ENCODE measurements at regions not wholly inside any gene's neighbourhood (a gene's known extent, or its start where the extent isn't known, plus 50 kb on each side); places are given as distances from the start of the nearest gene placed in this dataset.

- ChIA-PET POLR2A (ENCODE audit: unreplicated experiment) (no interaction called here), CTCF (no interaction called here)
- TF ChIP-seq EZH2 (IDR thresholded peaks at IDR 0.05; ENCODE audit: low read depth) (no peak), CTCF (conservative IDR thresholded peaks at IDR 0.05) (no peak)
- no peak overlapping the region for H3K27ac ChIP-seq
- no peaks in the 10 kb centered on the region for H3F3A ChIP-seq (ENCODE audit: insufficient read depth, low read depth)
- no peak overlapping the region for H3K4me2 ChIP-seq
- no TSS peak for BruUV-seq (replicated peaks)
- H3K27me3 ChIP-seq (ENCODE audit: insufficient read depth, low read depth), result no peaks in the 10 kb centered on the region
- no peaks in the 10 kb centered on the region for H3K9me2 ChIP-seq (ENCODE audit: insufficient read depth)
- intact Hi-C loops (cut with micrococcal nuclease; ENCODE audit: unreplicated experiment), result no loop called here
- H3K79me2 ChIP-seq (ENCODE audit: low read depth), result no peaks in the 10 kb centered on the region
- no peaks in the 10 kb centered on the region for H3K36me3 ChIP-seq (ENCODE audit: low read depth)
- no peak overlapping the region for H3K4me3 ChIP-seq
- H3K4me1 ChIP-seq (replicated peaks; ENCODE audit: insufficient read depth), result no peaks in the 10 kb centered on the region
- H3K9me3 ChIP-seq (ENCODE audit: insufficient read depth, low read depth), result no peaks in the 10 kb centered on the region
- no peak overlapping the region for H2AFZ ChIP-seq
- no peaks in the 10 kb centered on the region for H4K20me1 ChIP-seq (ENCODE audit: insufficient read depth)
- DNase-seq, result no peak
Observed at GRCh38 chr10:108789336-108789735, 1134.0 kb downstream of the XPNPEP1 start.

- H3K79me2 ChIP-seq (ENCODE audit: low read depth), result no peaks in the 10 kb centered on the region
- no peaks in the 10 kb centered on the region for H3K9me2 ChIP-seq (ENCODE audit: insufficient read depth)
- no peaks in the 10 kb centered on the region for H3K4me1 ChIP-seq (replicated peaks; ENCODE audit: insufficient read depth)
- intact Hi-C loops (cut with micrococcal nuclease; ENCODE audit: unreplicated experiment), result no loop called here
- H3K9me3 ChIP-seq (ENCODE audit: insufficient read depth, low read depth), result no peaks in the 10 kb centered on the region
- H3K36me3 ChIP-seq (ENCODE audit: low read depth), result no peaks in the 10 kb centered on the region
- H2AFZ ChIP-seq, result no peak overlapping the region
- no peaks in the 10 kb centered on the region for H3K27me3 ChIP-seq (ENCODE audit: insufficient read depth, low read depth)
- no peak overlapping the region for H3K4me2 ChIP-seq
- no peak for TF ChIP-seq EZH2 (IDR thresholded peaks at IDR 0.05; ENCODE audit: low read depth)
- no peak for TF ChIP-seq CTCF (conservative IDR thresholded peaks at IDR 0.05)
- no peaks in the 10 kb centered on the region for H4K20me1 ChIP-seq (ENCODE audit: insufficient read depth)
- no peak overlapping the region for H3K4me3 ChIP-seq
- no peaks in the 10 kb centered on the region for H3F3A ChIP-seq (ENCODE audit: insufficient read depth, low read depth)
- ChIA-PET CTCF (no interaction called here), POLR2A (ENCODE audit: unreplicated experiment) (no interaction called here)
- DNase-seq, result no peak
- no peak overlapping the region for H3K27ac ChIP-seq
- BruUV-seq (replicated peaks), result no TSS peak
Observed at GRCh38 chr10:108788891-108789290, 1134.4 kb downstream of the XPNPEP1 start.

DNA sequence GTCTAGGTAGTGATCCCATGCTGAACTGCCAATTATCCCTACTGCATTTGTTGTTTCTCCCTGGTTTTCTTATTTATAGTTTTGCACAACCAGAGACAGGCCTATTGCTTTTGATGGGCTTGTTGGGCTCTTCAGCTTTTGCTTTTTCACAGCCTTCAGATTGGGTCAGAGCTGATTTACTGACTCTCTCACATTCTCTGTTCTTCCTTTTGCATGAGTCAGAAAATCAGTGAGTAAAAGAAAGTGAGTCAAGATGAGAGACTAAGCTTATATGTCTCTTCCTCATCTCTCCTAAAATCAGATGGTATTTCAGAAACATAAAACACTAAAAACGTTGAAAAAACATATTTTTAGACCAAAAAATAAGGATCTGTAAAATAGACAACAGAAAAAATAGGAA lies 1135.4 kb downstream of the XPNPEP1 start:
- Histone ChIP-seq H3K4me3 (no peak overlapping the region), H4K20me1 (ENCODE audit: insufficient read depth) (no peaks in the 10 kb centered on the region), H2AFZ (no peak overlapping the region), H3K9me3 (ENCODE audit: insufficient read depth, low read depth) (no peaks in the 10 kb centered on the region), H3K36me3 (ENCODE audit: low read depth) (no peaks in the 10 kb centered on the region), H3K27ac (no peak overlapping the region), H3F3A (ENCODE audit: insufficient read depth, low read depth) (no peaks in the 10 kb centered on the region), H3K79me2 (ENCODE audit: low read depth) (no peaks in the 10 kb centered on the region), H3K4me1 (replicated peaks; ENCODE audit: insufficient read depth) (no peaks in the 10 kb centered on the region), H3K4me2 (no peak overlapping the region), H3K27me3 (ENCODE audit: insufficient read depth, low read depth) (no peaks in the 10 kb centered on the region), H3K9me2 (ENCODE audit: insufficient read depth) (no peaks in the 10 kb centered on the region)
- DNase-seq, result no peak
- POLR2A ChIA-PET (ENCODE audit: unreplicated experiment), result no interaction called here
- BruUV-seq (replicated peaks), result no TSS peak
- TF ChIP-seq CTCF (conservative IDR thresholded peaks at IDR 0.05) (no peak), EZH2 (IDR thresholded peaks at IDR 0.05; ENCODE audit: low read depth) (no peak)
- CTCF ChIA-PET, result no interaction called here
- intact Hi-C loops (cut with micrococcal nuclease; ENCODE audit: unreplicated experiment), result no loop called here

Measured in PC-9 (cell line).